GM10248 (cell line): ENCODE measurements at regions not wholly inside any gene's neighbourhood (a gene's known extent, or its start where the extent isn't known, plus 50 kb on each side); places are given as distances from the start of the nearest gene placed in this dataset.

Experiments used
- CTCF ChIA-PET: fragments of 300-600 bp; sonication (Branson Sonifier 250); formaldehyde crosslinking; extraction: SDS; loops from one replicate; lab custom pipeline; 2021; ENCODE audit warnings: antibody characterized with exemption; lab: Yijun Ruan, JAX
- POLR2A ChIA-PET: fragments of 350-650 bp; sonication (Branson Sonifier 250); formaldehyde crosslinking; extraction: SDS; loops from one replicate; lab custom pipeline; 2020; ENCODE audit warnings: antibody characterized with exemption; lab: Yijun Ruan, JAX
- DNase-seq: peaks from one replicate; pipeline ENCODE4 v3.0.0; 2012; ENCODE audit errors: extremely low spot score
- TF ChIP-seq, protein P1 (sequence below): IDR thresholded peaks from 2 replicates; pipeline ENCODE4 v1.5.1; 2012; ENCODE audit warnings: mild to moderate bottlenecking, low read depth; ENCODE audit errors: extremely low read depth, missing control alignments, control extremely low read depth

GRCh38 chr2:22481486-22482259, 903.3 kb upstream of the KLHL29 start:
- no peak for DNase-seq
- POLR2A ChIA-PET, result no interaction called here
- TF ChIP-seq, protein P1, sequence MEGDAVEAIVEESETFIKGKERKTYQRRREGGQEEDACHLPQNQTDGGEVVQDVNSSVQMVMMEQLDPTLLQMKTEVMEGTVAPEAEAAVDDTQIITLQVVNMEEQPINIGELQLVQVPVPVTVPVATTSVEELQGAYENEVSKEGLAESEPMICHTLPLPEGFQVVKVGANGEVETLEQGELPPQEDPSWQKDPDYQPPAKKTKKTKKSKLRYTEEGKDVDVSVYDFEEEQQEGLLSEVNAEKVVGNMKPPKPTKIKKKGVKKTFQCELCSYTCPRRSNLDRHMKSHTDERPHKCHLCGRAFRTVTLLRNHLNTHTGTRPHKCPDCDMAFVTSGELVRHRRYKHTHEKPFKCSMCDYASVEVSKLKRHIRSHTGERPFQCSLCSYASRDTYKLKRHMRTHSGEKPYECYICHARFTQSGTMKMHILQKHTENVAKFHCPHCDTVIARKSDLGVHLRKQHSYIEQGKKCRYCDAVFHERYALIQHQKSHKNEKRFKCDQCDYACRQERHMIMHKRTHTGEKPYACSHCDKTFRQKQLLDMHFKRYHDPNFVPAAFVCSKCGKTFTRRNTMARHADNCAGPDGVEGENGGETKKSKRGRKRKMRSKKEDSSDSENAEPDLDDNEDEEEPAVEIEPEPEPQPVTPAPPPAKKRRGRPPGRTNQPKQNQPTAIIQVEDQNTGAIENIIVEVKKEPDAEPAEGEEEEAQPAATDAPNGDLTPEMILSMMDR, result no peak
- CTCF ChIA-PET, result no interaction called here

GRCh38 chr2:22483036-22483435, 901.9 kb upstream of the KLHL29 start:
- ChIA-PET POLR2A (no interaction called here), CTCF (no interaction called here)
- TF ChIP-seq, protein P1, result no peak
- DNase-seq, result no peak

GRCh38 chr2:22485486-22485885, 899.5 kb upstream of the KLHL29 start:
- CTCF ChIA-PET, result no interaction called here
- POLR2A ChIA-PET, result no interaction called here
- TF ChIP-seq, protein P1, result no peak
- no peak for DNase-seq

DNA sequence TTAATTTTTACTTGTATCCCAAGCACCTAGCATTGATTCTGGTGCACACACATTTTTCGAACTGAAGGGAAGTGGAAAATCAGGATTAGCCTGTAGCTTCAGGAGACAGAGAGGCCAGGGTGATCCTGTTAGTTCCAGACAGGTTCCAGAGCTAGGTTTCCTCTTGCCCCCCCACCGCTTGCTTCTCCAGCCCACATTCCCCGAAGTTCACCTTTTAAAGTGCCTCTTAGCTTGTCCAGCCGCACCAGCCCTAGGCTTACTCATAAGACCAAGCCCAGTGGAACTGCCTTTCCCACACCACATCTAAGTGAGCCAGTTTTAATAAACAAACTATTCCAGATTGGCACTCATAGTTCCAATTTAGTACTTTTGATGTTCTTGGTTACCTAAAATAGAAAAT, 898.6 kb upstream of the KLHL29 start:
- TF ChIP-seq, protein P1, result no peak
- ChIA-PET CTCF (no interaction called here), POLR2A (no interaction called here)
- no peak for DNase-seq

DNA sequence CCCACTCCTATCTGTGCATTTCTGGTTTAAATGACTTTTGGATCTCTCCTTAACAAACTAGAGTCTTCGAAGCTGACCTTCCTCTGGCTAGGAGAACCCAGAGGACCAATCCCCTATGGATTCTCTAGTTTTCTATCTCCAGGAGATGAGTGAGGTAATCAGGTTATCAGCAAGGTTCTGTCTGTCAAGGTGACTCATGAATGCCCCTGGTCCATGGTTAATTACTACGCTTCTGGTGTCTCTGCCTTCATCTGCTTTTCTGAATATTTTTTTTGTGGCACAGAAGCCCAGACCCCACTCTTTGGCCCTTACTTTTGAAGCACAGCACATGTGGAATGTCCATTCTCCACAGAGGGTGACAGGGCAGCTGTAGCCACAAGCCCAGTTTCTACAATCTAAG, 897.9 kb upstream of the KLHL29 start:
- ChIA-PET CTCF (no interaction called here), POLR2A (no interaction called here)
- DNase-seq, result no peak
- TF ChIP-seq, protein P1, result no peak

DNA sequence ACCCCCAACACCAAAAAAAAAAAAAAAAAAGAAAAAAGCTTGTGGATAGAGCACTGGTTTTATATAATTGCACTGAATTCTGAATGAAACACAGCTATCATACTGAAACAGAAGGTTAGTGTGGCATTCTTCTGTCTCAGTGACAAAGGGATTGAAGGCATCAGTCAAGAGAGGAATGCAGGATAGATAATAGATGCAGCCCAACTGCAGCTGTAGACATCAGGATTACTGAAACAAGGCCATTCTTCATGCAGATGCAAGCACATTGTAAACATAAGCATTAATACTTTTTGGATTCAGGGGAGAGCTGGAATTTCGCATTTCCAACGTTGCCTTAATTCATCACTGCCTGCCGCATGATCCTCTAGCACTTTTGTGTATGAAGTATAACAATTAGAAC, 897.4 kb upstream of the KLHL29 start:
- ChIA-PET POLR2A (no interaction called here), CTCF (interaction anchor here (1.1 kb wide), 1 partner anchor 12 kb away, joined by 3 read pairs; no protein-coding TSS in a partner anchor)

More for the DNA sequence above, 897.4 kb upstream of the KLHL29 start:
- DNase-seq, result no peak
- TF ChIP-seq, protein P1, result no peak
